HepG2 (cell line): ENCODE measurements at regions not wholly inside any gene's neighbourhood (a gene's known extent, or its start where the extent isn't known, plus 50 kb on each side); places are given as distances from the start of the nearest gene placed in this dataset.

Experiments
- AGO1 ChIP-seq: fragments of 200-400 bp; formaldehyde crosslinking; IDR thresholded peaks from 2 replicates; pipeline ENCODE4 v1.6.1; 2017; ENCODE audit warnings: mild to moderate bottlenecking, low read depth, low read length, moderate library complexity; ENCODE audit not compliant: poor library complexity, severe bottlenecking
- GRHL1 ChIP-seq: sonication (generic); formaldehyde crosslinking; conservative IDR thresholded peaks from 2 replicates; pipeline ENCODE4 v1.8.0; 2022; ENCODE audit warnings: missing genetic modification reagents
- HMGA1 ChIP-seq: sonication (generic); formaldehyde crosslinking; conservative IDR thresholded peaks from 2 replicates; pipeline ENCODE4 v1.4.0; 2020; ENCODE audit warnings: missing genetic modification reagents
- MAFG ChIP-seq: sonication (generic); formaldehyde crosslinking; IDR thresholded peaks from 2 replicates; pipeline ENCODE4 v1.5.1; 2020; ENCODE audit warnings: mild to moderate bottlenecking, missing genetic modification reagents
- NCOA2 ChIP-seq: sonication (generic); formaldehyde crosslinking; IDR thresholded peaks from 2 replicates; pipeline ENCODE4 v1.8.0; 2022; ENCODE audit warnings: inconsistent platforms
- POGZ ChIP-seq: sonication (generic); formaldehyde crosslinking; IDR thresholded peaks from 2 replicates; pipeline ENCODE4 v1.4.0; 2020; ENCODE audit warnings: mild to moderate bottlenecking, missing genetic modification reagents
- POLR2G ChIP-seq: fragments of 200-400 bp; formaldehyde crosslinking; IDR thresholded peaks from 2 replicates; pipeline ENCODE4 v1.6.1; 2018; ENCODE audit warnings: mild to moderate bottlenecking, low read depth, low read length, moderate library complexity
- SOX6 ChIP-seq, 2 experiments: fragments of 450-650 bp in 1 of 2; sonication (generic) in 1 of 2; formaldehyde crosslinking in 1 of 2; IDR thresholded peaks; 2 replicates each; pipeline versions ENCODE4 v1.4.0 to v1.6.1; 2017 to 2020; ENCODE audit warnings: antibody characterized with exemption in 1 of 2, mild to moderate bottlenecking in 1 of 2, missing genetic modification reagents in 1 of 2
- TSC22D2 ChIP-seq: sonication (generic); formaldehyde crosslinking; IDR thresholded peaks from 2 replicates; pipeline ENCODE4 v1.5.1; 2020; ENCODE audit warnings: missing genetic modification reagents, mild to moderate bottlenecking, borderline replicate concordance
- U2AF2 ChIP-seq: fragments of 200-400 bp; formaldehyde crosslinking; IDR thresholded peaks from 2 replicates; pipeline ENCODE4 v1.6.1; 2017; ENCODE audit warnings: low read depth, mild to moderate bottlenecking, low read length
- WIZ ChIP-seq: sonication (generic); formaldehyde crosslinking; IDR thresholded peaks from 2 replicates; pipeline ENCODE4 v1.5.1; 2020; ENCODE audit warnings: mild to moderate bottlenecking, missing genetic modification reagents
- ZC3H13 ChIP-seq: sonication (generic); formaldehyde crosslinking; IDR thresholded peaks from 2 replicates; pipeline ENCODE4 v1.8.1; 2023; ENCODE audit warnings: mild to moderate bottlenecking, missing genetic modification reagents, moderate library complexity
- ZNF329 ChIP-seq: sonication (generic); formaldehyde crosslinking; IDR thresholded peaks from 2 replicates; pipeline ENCODE4 v1.9.0; 2021; ENCODE audit warnings: low read depth, mild to moderate bottlenecking, missing genetic modification reagents
- ZNF335 ChIP-seq: sonication (generic); formaldehyde crosslinking; IDR thresholded peaks from 2 replicates; pipeline ENCODE4 v1.4.0; 2020; ENCODE audit warnings: missing genetic modification reagents
- ZNF337 ChIP-seq: sonication (generic); formaldehyde crosslinking; IDR thresholded peaks from 2 replicates; pipeline ENCODE4 v1.5.1; 2020; ENCODE audit warnings: missing genetic modification reagents, low read depth, mild to moderate bottlenecking, borderline replicate concordance
- ZNF674 ChIP-seq: sonication (generic); formaldehyde crosslinking; IDR thresholded peaks from 2 replicates; pipeline ENCODE4 v1.5.0; 2020; ENCODE audit warnings: low read depth, mild to moderate bottlenecking, missing genetic modification reagents
- ZNF841 ChIP-seq: sonication (generic); formaldehyde crosslinking; IDR thresholded peaks from 2 replicates; pipeline ENCODE4 v1.8.1; 2023; ENCODE audit warnings: missing genetic modification reagents, borderline replicate concordance
- TF ChIP-seq, protein P1 (sequence below): sonication (generic); formaldehyde crosslinking; IDR thresholded peaks from 2 replicates; pipeline ENCODE4 v1.4.0; 2020; ENCODE audit warnings: missing genetic modification reagents, borderline replicate concordance
- TF ChIP-seq, protein P2 (sequence below): IDR thresholded peaks from 2 replicates; pipeline ENCODE4 v1.6.1; 2012; ENCODE audit warnings: inconsistent platforms
- TF ChIP-seq, protein P3 (sequence below): sonication (generic); formaldehyde crosslinking; IDR thresholded peaks from 2 replicates; pipeline ENCODE4 v1.8.1; 2023; ENCODE audit warnings: missing genetic modification reagents, inconsistent platforms, borderline replicate concordance
- TF ChIP-seq, protein P4 (sequence below): sonication (generic); formaldehyde crosslinking; IDR thresholded peaks from 2 replicates; pipeline ENCODE4 v1.5.0; 2020; ENCODE audit warnings: missing genetic modification reagents

GRCh38 chr7:84452618-84453017, 258.0 kb upstream of the SEMA3A start (continued):
- TF ChIP-seq, protein P1, sequence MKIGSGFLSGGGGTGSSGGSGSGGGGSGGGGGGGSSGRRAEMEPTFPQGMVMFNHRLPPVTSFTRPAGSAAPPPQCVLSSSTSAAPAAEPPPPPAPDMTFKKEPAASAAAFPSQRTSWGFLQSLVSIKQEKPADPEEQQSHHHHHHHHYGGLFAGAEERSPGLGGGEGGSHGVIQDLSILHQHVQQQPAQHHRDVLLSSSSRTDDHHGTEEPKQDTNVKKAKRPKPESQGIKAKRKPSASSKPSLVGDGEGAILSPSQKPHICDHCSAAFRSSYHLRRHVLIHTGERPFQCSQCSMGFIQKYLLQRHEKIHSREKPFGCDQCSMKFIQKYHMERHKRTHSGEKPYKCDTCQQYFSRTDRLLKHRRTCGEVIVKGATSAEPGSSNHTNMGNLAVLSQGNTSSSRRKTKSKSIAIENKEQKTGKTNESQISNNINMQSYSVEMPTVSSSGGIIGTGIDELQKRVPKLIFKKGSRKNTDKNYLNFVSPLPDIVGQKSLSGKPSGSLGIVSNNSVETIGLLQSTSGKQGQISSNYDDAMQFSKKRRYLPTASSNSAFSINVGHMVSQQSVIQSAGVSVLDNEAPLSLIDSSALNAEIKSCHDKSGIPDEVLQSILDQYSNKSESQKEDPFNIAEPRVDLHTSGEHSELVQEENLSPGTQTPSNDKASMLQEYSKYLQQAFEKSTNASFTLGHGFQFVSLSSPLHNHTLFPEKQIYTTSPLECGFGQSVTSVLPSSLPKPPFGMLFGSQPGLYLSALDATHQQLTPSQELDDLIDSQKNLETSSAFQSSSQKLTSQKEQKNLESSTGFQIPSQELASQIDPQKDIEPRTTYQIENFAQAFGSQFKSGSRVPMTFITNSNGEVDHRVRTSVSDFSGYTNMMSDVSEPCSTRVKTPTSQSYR (CRISPR knock-in tag): no peak
- TF ChIP-seq NCOA2 (CRISPR knock-in tag): no peak
- no peak for TF ChIP-seq HMGA1 (CRISPR knock-in tag)
- TF ChIP-seq POGZ: 0 out of 2 replicates have a peak, but pooled peaks have one; percentile 23
- TF ChIP-seq ZNF337 (CRISPR knock-in tag): no peak
- TF ChIP-seq TSC22D2 (CRISPR knock-in tag): no peak
- TF ChIP-seq ZC3H13 (CRISPR knock-in tag): no peak
- TF ChIP-seq U2AF2: no peak
- no peak for TF ChIP-seq ZNF841 (CRISPR knock-in tag)
- TF ChIP-seq, protein P2, sequence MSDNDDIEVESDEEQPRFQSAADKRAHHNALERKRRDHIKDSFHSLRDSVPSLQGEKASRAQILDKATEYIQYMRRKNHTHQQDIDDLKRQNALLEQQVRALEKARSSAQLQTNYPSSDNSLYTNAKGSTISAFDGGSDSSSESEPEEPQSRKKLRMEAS: no peak
- TF ChIP-seq MAFG: no peak
- no peak for TF ChIP-seq AGO1
- no peak for TF ChIP-seq POLR2G
- no peak for TF ChIP-seq ZNF674 (CRISPR knock-in tag)
- TF ChIP-seq SOX6 (IDR thresholded peaks at IDR 0.05): no peak
- peak; percentile 91 for TF ChIP-seq SOX6 (CRISPR knock-in tag; IDR thresholded peaks at IDR 0.05)
- TF ChIP-seq, protein P3, sequence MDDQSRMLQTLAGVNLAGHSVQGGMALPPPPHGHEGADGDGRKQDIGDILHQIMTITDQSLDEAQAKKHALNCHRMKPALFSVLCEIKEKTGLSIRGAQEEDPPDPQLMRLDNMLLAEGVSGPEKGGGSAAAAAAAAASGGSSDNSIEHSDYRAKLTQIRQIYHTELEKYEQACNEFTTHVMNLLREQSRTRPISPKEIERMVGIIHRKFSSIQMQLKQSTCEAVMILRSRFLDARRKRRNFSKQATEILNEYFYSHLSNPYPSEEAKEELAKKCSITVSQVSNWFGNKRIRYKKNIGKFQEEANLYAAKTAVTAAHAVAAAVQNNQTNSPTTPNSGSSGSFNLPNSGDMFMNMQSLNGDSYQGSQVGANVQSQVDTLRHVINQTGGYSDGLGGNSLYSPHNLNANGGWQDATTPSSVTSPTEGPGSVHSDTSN: no peak
- TF ChIP-seq, protein P4, sequence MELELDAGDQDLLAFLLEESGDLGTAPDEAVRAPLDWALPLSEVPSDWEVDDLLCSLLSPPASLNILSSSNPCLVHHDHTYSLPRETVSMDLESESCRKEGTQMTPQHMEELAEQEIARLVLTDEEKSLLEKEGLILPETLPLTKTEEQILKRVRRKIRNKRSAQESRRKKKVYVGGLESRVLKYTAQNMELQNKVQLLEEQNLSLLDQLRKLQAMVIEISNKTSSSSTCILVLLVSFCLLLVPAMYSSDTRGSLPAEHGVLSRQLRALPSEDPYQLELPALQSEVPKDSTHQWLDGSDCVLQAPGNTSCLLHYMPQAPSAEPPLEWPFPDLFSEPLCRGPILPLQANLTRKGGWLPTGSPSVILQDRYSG: no peak
- TF ChIP-seq ZNF329 (CRISPR knock-in tag): no peak
- no peak for TF ChIP-seq ZNF335 (CRISPR knock-in tag)
- TF ChIP-seq WIZ (CRISPR knock-in tag): no peak
- no peak for TF ChIP-seq GRHL1 (CRISPR knock-in tag)
